HepG2 (cell line): ENCODE measurements at regions not wholly inside any gene's neighbourhood (a gene's known extent, or its start where the extent isn't known, plus 50 kb on each side); places are given as distances from the start of the nearest gene placed in this dataset.
"Not testable (repeated sequence)": the region's sequence is repeated elsewhere in the genome, so short reads cannot be mapped to it uniquely, and the experiment has no call there.

Experiments
- ATAC-seq: fragments of 200-7000 bp; cut with Tn5 transposase; 3 replicates; pipeline ENCODE4 v1.9.1; 2020; ENCODE audit warnings: mild to moderate bottlenecking, moderate library complexity
- BruUV-seq: library from RNA; stranded (reverse); fragments of 400-500 nt; replicated peaks from 2 replicates; lab custom pipeline; 2021; lab: Mats Ljungman, UMichigan
- CTCF ChIA-PET: fragments of 300-600 bp; formaldehyde crosslinking; extraction: SDS; loops from one replicate; lab custom pipeline; 2021; ENCODE audit warnings: low total read pairs, inconsistent platforms, low intra/inter-chr PET ratio; lab: Yijun Ruan, JAX
- POLR2A ChIA-PET: fragments of 350-600 bp; sonication (Branson Sonifier 250); formaldehyde crosslinking; loops from one replicate; lab custom pipeline; 2020; ENCODE audit warnings: antibody characterized with exemption, inconsistent platforms; lab: Yijun Ruan, JAX
- DNase-seq: peaks from one replicate; pipeline ENCODE4 v3.0.0-alpha.2; 2015; ENCODE audit warnings: low spot score
- FAIRE-seq: peaks from 3 replicates; lab custom pipeline; 2011; peaks lifted over from hg19 to GRCh38; lab: Jason Lieb, UNC
- H2AFZ ChIP-seq: one replicate; pipeline ENCODE4 v1.6.1; 2011; ENCODE audit warnings: low read length, inconsistent platforms
- H3K27ac ChIP-seq: fragments of 300-600 bp; 3 replicates; pipeline ENCODE4 v1.8.0; 2011; ENCODE audit warnings: mixed run types, mild to moderate bottlenecking, mixed read lengths, low read length, inconsistent platforms; ENCODE audit not compliant: insufficient read depth; ENCODE audit errors: extremely low read length
- H3K27me3 ChIP-seq, 2 experiments: fragments of 200-600 bp in 1 of 2; 2 replicates in 1 of 2; 3 replicates in 1 of 2; pipeline versions ENCODE4 v1.6.0 to v1.8.0; 2011; ENCODE audit warnings: low read length in 2 of 2, mild to moderate bottlenecking in 2 of 2, moderate library complexity in 2 of 2, inconsistent platforms in 1 of 2; ENCODE audit not compliant: insufficient read depth in 2 of 2, control insufficient read depth in 1 of 2
- H3K36me3 ChIP-seq, 2 experiments: fragments of 200-600 bp in 1 of 2; replicated peaks in 1 of 2; 2 replicates in 1 of 2; 3 replicates in 1 of 2; pipeline versions ENCODE4 v1.5.1 to v1.8.0; 2011; ENCODE audit warnings: low read length in 2 of 2, inconsistent platforms in 1 of 2; ENCODE audit not compliant: insufficient read depth in 2 of 2, control insufficient read depth in 1 of 2
- H3K4me1 ChIP-seq: 2 replicates; pipeline ENCODE4 v1.5.1; 2012; ENCODE audit warnings: low read length, inconsistent platforms; ENCODE audit not compliant: insufficient read depth
- H3K4me2 ChIP-seq: 2 replicates; pipeline ENCODE4 v1.6.0; 2011; ENCODE audit warnings: low read depth, low read length, inconsistent platforms
- H3K4me3 ChIP-seq, 3 experiments: fragments of 200-600 bp in 1 of 3; sonication (generic), shearing (Covaris generic) in 1 of 3; replicated peaks in 1 of 3; 2 replicates each; pipeline ENCODE4 v1.5.1; 2011 to 2016; ENCODE audit warnings: low read length in 3 of 3, inconsistent platforms in 2 of 3, low read depth in 2 of 3, mild to moderate bottlenecking in 2 of 3, control low read depth in 1 of 3, mixed read lengths in 1 of 3; ENCODE audit not compliant: insufficient read depth in 1 of 3
- H3K79me2 ChIP-seq: one replicate; pipeline ENCODE4 v1.6.1; 2011; ENCODE audit warnings: low read length, inconsistent platforms; ENCODE audit not compliant: insufficient read depth
- H3K9ac ChIP-seq: 2 replicates; pipeline ENCODE4 v1.6.0; 2011; ENCODE audit warnings: mild to moderate bottlenecking, low read depth, low read length, inconsistent platforms; ENCODE audit not compliant: insufficient read depth
- H3K9me3 ChIP-seq: 2 replicates; pipeline ENCODE4 v1.5.1; 2012; ENCODE audit warnings: mild to moderate bottlenecking, low read length
- H4K20me1 ChIP-seq: 2 replicates; pipeline ENCODE4 v1.6.0; 2011; ENCODE audit warnings: inconsistent platforms, mild to moderate bottlenecking, low read length, moderate library complexity; ENCODE audit not compliant: insufficient read depth
- FOXA1 ChIP-seq, 2 experiments: fragments of 450-650 bp in 1 of 2; sonication (generic) in 1 of 2; formaldehyde crosslinking in 1 of 2; IDR thresholded peaks; 2 replicates each; pipeline versions ENCODE4 v1.4.0 to v1.6.1; 2016 to 2020; ENCODE audit warnings: missing genetic modification reagents in 1 of 2
- FOXP1 ChIP-seq, 2 experiments: fragments of 450-650 bp in 1 of 2; IDR thresholded peaks; 2 replicates each; pipeline ENCODE4 v1.6.1; 2017 to 2018; ENCODE audit warnings: antibody characterized with exemption in 1 of 2
- FOXP4 ChIP-seq: sonication (generic); formaldehyde crosslinking; IDR thresholded peaks from 2 replicates; pipeline ENCODE4 v1.4.0; 2020; ENCODE audit warnings: missing genetic modification reagents
- KLF15 ChIP-seq: sonication (generic); formaldehyde crosslinking; IDR thresholded peaks from 2 replicates; pipeline ENCODE4 v1.8.1; 2023; ENCODE audit warnings: borderline replicate concordance, mild to moderate bottlenecking, inconsistent platforms, missing genetic modification reagents, mixed read lengths
- NFIB ChIP-seq: sonication (generic); formaldehyde crosslinking; IDR thresholded peaks from 2 replicates; pipeline ENCODE4 v1.9.0; 2021; ENCODE audit warnings: missing genetic modification reagents, mild to moderate bottlenecking, borderline replicate concordance
- SP2 ChIP-seq: sonication (generic); formaldehyde crosslinking; IDR thresholded peaks from 2 replicates; pipeline ENCODE4 v1.5.1; 2020; ENCODE audit warnings: mild to moderate bottlenecking, missing genetic modification reagents
- SP4 ChIP-seq: sonication (generic); formaldehyde crosslinking; IDR thresholded peaks from 2 replicates; pipeline ENCODE4 v1.8.1; 2023; ENCODE audit warnings: mild to moderate bottlenecking, missing genetic modification reagents
- TARDBP ChIP-seq: sonication (generic); formaldehyde crosslinking; IDR thresholded peaks from 2 replicates; pipeline ENCODE4 v1.8.0; 2022; ENCODE audit warnings: mild to moderate bottlenecking, missing genetic modification reagents
- TEAD3 ChIP-seq: optimal IDR thresholded peaks from 2 replicates; pipeline ENCODE3; 2016; ENCODE audit warnings: borderline replicate concordance
- ZBTB46 ChIP-seq: sonication (generic); formaldehyde crosslinking; IDR thresholded peaks from 2 replicates; pipeline ENCODE4 v1.4.0; 2020; ENCODE audit warnings: mild to moderate bottlenecking, missing genetic modification reagents, borderline replicate concordance
- ZBTB49 ChIP-seq: sonication (generic); formaldehyde crosslinking; IDR thresholded peaks from 2 replicates; pipeline ENCODE4 v1.4.0; 2020; ENCODE audit warnings: missing genetic modification reagents, borderline replicate concordance
- ZMYM4 ChIP-seq: sonication (generic); formaldehyde crosslinking; IDR thresholded peaks from 2 replicates; pipeline ENCODE4 v1.8.1; 2023; ENCODE audit warnings: mild to moderate bottlenecking, missing genetic modification reagents
- ZNF354B ChIP-seq: sonication (generic); formaldehyde crosslinking; IDR thresholded peaks from 2 replicates; pipeline ENCODE4 v1.8.0; 2022; ENCODE audit warnings: mild to moderate bottlenecking, missing genetic modification reagents
- ZNF383 ChIP-seq: sonication (generic); formaldehyde crosslinking; IDR thresholded peaks from 2 replicates; pipeline ENCODE4 v1.4.0; 2020; ENCODE audit warnings: missing genetic modification reagents, mild to moderate bottlenecking, borderline replicate concordance
- ZNF501 ChIP-seq: sonication (generic); formaldehyde crosslinking; IDR thresholded peaks from 2 replicates; pipeline ENCODE4 v1.5.1; 2020; ENCODE audit warnings: mild to moderate bottlenecking, moderate library complexity, missing genetic modification reagents
- WGBS: methylation state at CpG from one replicate; pipeline ENCODE4 v1.1.6; 2017; ENCODE audit warnings: low lambda C conversion rate; 5-methylcytosine and 5-hydroxymethylcytosine counted together
- in situ Hi-C: cut with HindIII; loops from 2 replicates; pipeline ENCODE4 v1.10.0; 2017; ENCODE audit warnings: low pct_unique_long_range_greater_than_20kb; ENCODE audit not compliant: extremely low pct_ligation_motif_present
- intact Hi-C: fragments of 100-400 bp; cut with micrococcal nuclease; formaldehyde crosslinking; loops from one replicate; pipeline ENCODE4 v1.10.0; 2022; ENCODE audit not compliant: unreplicated experiment

- TF ChIP-seq FOXA1, FOXP1 (IDR thresholded peaks at IDR 0.05): not testable (repeated sequence)
- peak; percentile 26; the same call in 1 of the 2 replicates for TF ChIP-seq FOXA1 (CRISPR knock-in tag; IDR thresholded peaks at IDR 0.05)
- TF ChIP-seq FOXP1 (CRISPR knock-in tag; IDR thresholded peaks at IDR 0.05) = peak; percentile 13; the same call in 1 of the 2 replicates
- peak; percentile 23; the same call in 1 of the 2 replicates for TF ChIP-seq SP4 (CRISPR knock-in tag)
- peak; percentile 6 for TF ChIP-seq TEAD3 (CRISPR knock-in tag)
- peak; percentile 37; the same call in 1 of the 2 replicates for TF ChIP-seq ZNF501 (CRISPR knock-in tag)
- TF ChIP-seq TARDBP = 0 out of 2 replicates have a peak, but pooled peaks have one; percentile 45
- peak; percentile 38; the same call in 1 of the 2 replicates for TF ChIP-seq FOXP4 (CRISPR knock-in tag)
Measured at GRCh38 chr2:75374414-75374957, 175.2 kb upstream of the TACR1 start (continued).

GRCh38 chr2:75367401-75367800 is 168.1 kb upstream of the TACR1 start:
- Histone ChIP-seq H3K27ac (no peak overlapping the region), H3K4me2 (no peak overlapping the region), H3K36me3 (no peaks in the 10 kb centered on the region), H3K4me3 (no peak overlapping the region), H3K79me2 (no peaks in the 10 kb centered on the region), H2AFZ (no peak overlapping the region), H3K9ac (no peak overlapping the region), H3K9me3 (no peaks in the 10 kb centered on the region; the same call in 1 of the 2 replicates), H3K4me1 (no peaks in the 10 kb centered on the region), H3K27me3 (no peaks in the 10 kb centered on the region), H4K20me1 (no peaks in the 10 kb centered on the region)
- BruUV-seq = no TSS peak
- TF ChIP-seq ZBTB46 (no peak), NFIB (CRISPR knock-in tag) (no peak), SP2 (no peak), ZMYM4 (CRISPR knock-in tag) (no peak), ZBTB49 (no peak), KLF15 (no peak), ZNF383 (CRISPR knock-in tag) (no peak), ZNF354B (CRISPR knock-in tag) (no peak)
- ChIA-PET POLR2A (no interaction called here), CTCF (no interaction called here)
- 74% methylated on average over 1 of the region's 1 CpG for WGBS
- no peak for ATAC-seq
- no peak for DNase-seq
- in situ Hi-C loops = no loop called here
- FAIRE-seq = no peak
- intact Hi-C loops = no loop called here
